PC-3 (cell line): ENCODE measurements at regions not wholly inside any gene's neighbourhood (a gene's known extent, or its start where the extent isn't known, plus 50 kb on each side); places are given as distances from the start of the nearest gene placed in this dataset.

Experiments used
- CTCF ChIP-seq: fragments of 300-600 bp; sonication (generic); conservative IDR thresholded peaks from 2 replicates; pipeline ENCODE4 v1.5.1; 2017; ENCODE audit warnings: antibody characterized with exemption, low read depth, mild to moderate bottlenecking, low read length
- EZH2 ChIP-seq: fragments of 300-600 bp; sonication (generic); IDR thresholded peaks from one replicate; pipeline ENCODE4 v1.6.1; 2017; ENCODE audit warnings: antibody characterized with exemption, mild to moderate bottlenecking, low read length; ENCODE audit not compliant: unreplicated experiment
- EZH2phosphoT487 ChIP-seq: fragments of 300-600 bp; sonication (generic); IDR thresholded peaks from 2 replicates; pipeline ENCODE4 v1.6.1; 2018; ENCODE audit warnings: mild to moderate bottlenecking, antibody characterized with exemption, low read length, borderline replicate concordance

DNA sequence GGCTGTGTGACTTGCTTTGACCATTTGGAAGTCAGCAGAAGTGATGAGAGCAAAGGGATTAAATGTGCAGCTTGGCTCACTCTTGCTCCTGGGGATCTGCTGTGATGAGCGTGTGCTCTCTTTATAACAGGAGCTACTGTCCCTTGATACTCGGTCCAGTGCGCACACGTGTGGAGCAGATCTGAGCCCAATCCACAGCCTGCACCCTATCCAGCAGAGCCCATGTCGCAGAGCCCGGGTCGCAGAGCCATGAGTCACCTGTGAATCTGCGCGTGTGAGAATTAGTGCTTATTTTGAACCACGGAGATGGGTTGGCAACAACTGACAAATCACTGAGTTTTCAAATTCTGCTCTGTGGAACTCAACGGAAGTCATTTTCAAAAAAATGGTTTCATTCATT lies 291.0 kb upstream of the SULF2 start:
- no peak for TF ChIP-seq CTCF
- TF ChIP-seq EZH2: no peak
- no peak for TF ChIP-seq EZH2phosphoT487
